ENCODE measurements at regions not wholly inside any gene's neighbourhood (a gene's known extent, or its start where the extent isn't known, plus 50 kb on each side); places are given as distances from the start of the nearest gene placed in this dataset.

DNA sequence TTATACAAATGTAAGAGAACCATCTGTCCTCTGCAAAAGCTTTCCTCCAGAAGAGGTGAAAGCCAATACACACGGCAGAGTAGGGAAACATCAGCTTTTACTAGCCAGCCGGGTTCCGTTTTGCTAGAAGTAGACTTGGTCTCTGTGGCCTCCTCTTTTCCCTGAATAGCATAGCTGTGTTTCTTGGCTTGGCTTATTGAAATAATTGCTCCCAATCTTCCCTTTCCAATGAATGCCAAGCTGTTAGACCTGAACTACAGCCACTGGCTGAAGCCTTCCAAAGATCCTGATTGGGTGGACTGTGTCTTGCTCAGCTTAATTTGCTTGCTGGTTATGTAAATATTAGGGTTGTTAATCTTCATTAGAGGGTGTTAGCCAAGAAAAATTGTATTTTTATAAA lies 157.8 kb upstream of the ROPN1 start:
- TF ChIP-seq, protein P1, sequence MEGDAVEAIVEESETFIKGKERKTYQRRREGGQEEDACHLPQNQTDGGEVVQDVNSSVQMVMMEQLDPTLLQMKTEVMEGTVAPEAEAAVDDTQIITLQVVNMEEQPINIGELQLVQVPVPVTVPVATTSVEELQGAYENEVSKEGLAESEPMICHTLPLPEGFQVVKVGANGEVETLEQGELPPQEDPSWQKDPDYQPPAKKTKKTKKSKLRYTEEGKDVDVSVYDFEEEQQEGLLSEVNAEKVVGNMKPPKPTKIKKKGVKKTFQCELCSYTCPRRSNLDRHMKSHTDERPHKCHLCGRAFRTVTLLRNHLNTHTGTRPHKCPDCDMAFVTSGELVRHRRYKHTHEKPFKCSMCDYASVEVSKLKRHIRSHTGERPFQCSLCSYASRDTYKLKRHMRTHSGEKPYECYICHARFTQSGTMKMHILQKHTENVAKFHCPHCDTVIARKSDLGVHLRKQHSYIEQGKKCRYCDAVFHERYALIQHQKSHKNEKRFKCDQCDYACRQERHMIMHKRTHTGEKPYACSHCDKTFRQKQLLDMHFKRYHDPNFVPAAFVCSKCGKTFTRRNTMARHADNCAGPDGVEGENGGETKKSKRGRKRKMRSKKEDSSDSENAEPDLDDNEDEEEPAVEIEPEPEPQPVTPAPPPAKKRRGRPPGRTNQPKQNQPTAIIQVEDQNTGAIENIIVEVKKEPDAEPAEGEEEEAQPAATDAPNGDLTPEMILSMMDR (IDR thresholded peaks at IDR 0.05; ENCODE audit: low read depth, low read length, poor library complexity, severe bottlenecking): no peak
- no peak for TF ChIP-seq EZH2phosphoT487 (IDR thresholded peaks at IDR 0.05; ENCODE audit: borderline replicate concordance, low read length)

Data from DOHH2 (cell line).